C1 segment of cervical spinal cord (tissue), 14 donors: ENCODE measurements at regions not wholly inside any gene's neighbourhood (a gene's known extent, or its start where the extent isn't known, plus 50 kb on each side); places are given as distances from the start of the nearest gene placed in this dataset.
"Not testable (repeated sequence)": the region's sequence is repeated elsewhere in the genome, so short reads cannot be mapped to it uniquely, and the experiment has no call there.

Experiments used
- DNase-seq, 14 donors: peaks; one replicate each; lab custom pipeline; 2025; lab: John Stamatoyannopoulos, UW

GRCh38 chr3:18988614-18989229, 159.6 kb upstream of the KCNH8 start:
- peak in 1 of 14 donors; percentile 5 for DNase-seq

GRCh38 chr3:18987862-18988447, 160.4 kb upstream of the KCNH8 start:
- no peak for DNase-seq

DNA sequence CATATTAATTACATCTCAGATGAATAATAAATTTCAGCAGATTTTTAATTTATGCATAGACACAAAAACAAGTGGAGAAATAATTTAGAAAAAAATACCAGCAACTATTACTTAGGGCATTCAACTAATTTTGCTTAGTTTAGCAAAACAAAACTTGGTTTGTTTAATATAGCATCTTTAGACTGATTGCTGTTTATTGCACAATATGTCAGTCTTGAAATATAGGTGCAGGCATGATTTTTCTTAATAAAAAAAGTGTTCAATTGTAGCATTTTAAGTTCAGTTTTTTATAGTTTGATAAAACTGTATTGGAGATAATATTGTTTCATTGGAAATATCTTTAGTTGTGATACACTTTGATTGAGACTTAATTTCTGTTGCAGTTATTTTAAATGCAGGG, 161.2 kb upstream of the KCNH8 start:
- DNase-seq = no peak

DNA sequence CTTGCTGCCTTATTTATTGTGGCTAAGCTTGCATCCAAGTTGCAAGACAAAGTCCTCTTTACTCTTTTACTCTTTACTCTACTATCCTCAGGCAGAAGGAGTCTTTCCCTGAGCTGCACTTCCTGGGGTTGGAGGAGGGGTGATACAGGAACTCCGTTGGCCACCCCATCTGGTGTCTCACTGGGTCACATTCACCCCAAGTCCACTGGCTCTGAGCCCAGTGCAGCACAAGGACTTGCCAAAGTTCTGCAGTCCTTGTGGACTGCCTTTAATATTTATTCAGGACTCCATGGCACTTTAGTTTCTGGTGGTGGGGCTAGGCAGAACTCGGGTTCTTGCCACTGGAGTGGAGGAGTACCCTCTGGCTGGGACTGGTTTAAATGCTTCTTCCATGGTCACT, 165.4 kb upstream of the KCNH8 start:
- DNase-seq = no peak

DNA sequence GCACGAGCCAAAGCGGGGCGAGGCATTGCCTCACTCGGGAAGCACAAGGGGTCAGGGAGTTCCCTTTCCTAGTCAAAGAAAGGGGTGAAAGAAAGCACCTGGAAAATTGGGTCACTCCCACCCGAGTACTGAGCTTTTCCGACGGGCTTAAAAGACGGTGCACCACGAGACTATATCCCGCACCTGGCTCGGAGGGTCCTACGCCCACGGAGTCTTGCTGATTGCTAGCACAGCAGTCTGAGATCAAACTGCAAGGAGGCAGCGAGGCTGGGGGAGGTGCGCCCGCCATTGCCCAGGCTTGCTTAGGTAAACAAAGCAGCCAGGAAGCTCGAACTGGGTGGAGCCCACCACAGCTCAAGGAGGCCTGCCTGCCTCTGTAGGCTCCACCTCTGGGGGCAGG, 172.2 kb upstream of the KCNH8 start:
- DNase-seq = not testable (repeated sequence)

DNA sequence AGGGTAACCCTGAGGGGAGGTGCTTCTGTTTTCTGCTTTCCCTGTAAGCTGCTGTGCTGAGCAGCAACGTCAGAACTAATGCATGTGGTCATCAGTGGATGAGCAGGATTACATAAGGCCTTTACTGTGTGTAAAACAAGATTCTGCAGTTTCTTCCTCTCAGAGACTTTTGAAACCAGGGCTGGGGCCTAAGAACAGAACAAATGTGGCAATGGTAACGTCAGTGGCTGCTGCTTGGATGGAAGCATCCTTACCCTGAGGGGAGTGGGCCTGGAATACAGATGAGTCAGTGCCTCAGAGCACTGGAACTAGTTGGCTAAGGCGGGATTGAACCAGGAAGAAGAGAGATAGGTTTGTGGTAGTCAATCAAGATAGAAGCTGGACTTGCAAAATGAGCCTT, 180.2 kb upstream of the KCNH8 start:
- DNase-seq = no peak

DNA sequence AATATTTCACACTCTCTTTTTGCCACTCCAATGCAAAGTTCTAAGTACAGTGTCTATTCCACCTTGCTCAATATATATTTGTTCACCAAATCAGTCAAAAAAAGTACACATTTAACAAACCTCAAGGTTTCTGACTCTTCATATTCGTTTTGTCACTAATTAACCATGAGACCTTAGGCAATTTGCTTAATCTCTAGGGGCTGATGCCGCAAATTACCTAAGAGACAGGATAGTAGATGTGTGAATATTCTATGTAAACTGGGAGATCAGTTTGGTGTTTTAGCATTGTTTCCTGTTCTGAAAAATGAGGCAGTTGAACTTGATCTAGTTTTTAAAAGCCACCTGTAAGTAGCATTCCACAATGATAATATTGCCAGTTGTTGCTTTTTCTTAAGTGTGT, 182.5 kb upstream of the KCNH8 start:
- no peak for DNase-seq

GRCh38 chr3:18964640-18965039, 183.7 kb upstream of the KCNH8 start:
- DNase-seq = no peak

DNA sequence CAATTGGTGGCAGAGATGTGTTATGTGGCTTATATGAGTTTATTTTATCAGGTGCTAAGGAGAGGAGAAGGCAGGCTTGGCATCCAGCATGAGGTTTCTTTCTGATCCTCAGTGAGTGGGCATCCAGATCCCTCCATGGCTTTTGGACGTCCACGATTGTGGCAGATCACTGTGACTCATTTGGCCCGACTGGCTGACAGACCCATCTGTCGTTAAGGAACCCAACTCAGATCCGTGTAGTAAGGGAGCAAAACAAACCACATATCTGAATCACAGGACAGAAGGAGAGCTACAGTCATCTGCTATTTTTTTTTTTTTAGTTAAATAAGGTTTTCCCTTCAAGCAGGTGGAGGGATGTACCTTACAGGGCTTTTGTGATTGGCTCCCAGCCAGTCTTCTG, 197.0 kb upstream of the KCNH8 start:
- peak in 2 of 14 donors; percentile 5 to 80 for DNase-seq

DNA sequence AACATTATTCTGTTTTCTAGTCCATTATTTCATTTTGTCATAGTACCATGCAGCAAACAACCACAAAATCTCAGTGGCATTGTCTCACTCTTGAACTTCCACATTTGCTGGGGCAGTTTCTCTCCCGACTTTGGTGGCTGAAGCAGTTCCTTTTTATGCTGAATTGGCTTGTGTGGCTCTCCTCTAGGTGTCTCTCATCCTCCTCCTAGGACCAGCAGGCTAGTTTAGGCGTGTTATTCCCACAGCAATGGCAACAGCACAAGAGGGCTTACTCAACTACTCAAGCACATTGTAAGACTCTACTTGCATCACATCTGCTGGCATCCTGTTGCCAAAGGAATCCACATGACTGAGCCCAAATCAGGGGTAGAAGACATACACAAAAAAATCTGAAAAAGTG, 201.8 kb upstream of the KCNH8 start:
- no peak for DNase-seq

GRCh38 chr3:18937574-18937973, 210.7 kb upstream of the KCNH8 start:
- DNase-seq = no peak

DNA sequence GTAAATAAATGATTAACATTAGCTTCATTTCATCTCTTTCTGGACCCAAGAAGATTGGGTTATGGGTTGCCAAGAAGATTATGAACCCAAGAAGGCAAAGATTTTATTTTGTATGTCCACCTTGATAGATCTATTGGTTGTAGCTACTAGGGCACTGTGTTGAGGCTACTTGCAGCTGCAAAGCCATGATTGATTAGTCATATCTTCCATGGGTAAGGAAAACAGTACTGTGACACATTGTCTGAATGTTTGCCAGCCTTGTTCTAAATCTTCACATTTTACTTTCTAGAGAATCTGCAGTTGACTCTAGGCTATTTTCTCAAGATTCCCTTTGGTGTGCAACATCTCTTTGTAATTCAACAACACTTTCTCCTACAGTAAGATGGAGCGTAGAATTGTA, 229.2 kb upstream of the KCNH8 start:
- DNase-seq = no peak

DNA sequence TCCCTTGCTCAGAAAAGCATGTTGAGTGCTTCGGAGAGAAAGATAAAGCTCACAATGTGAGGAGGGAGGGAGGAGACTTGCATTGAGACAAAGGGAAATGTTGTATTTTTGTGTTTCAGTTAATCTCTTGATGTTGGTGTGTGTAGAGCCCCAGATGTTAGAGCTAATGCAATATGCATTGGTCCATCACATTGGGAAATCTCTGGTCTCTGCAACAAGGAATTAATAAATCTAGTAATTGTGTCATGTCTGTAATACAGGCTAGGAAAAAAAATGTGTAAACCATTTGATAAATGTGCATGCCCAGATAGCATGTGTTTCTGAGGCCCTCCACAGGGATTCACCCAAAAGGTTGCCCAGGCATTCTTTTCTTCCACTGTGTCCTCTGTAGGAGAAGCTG, 230.4 kb upstream of the KCNH8 start:
- no peak for DNase-seq

- DNase-seq = no peak
Measured at GRCh38 chr3:18902081-18902793, 246.1 kb upstream of the KCNH8 start.

DNA sequence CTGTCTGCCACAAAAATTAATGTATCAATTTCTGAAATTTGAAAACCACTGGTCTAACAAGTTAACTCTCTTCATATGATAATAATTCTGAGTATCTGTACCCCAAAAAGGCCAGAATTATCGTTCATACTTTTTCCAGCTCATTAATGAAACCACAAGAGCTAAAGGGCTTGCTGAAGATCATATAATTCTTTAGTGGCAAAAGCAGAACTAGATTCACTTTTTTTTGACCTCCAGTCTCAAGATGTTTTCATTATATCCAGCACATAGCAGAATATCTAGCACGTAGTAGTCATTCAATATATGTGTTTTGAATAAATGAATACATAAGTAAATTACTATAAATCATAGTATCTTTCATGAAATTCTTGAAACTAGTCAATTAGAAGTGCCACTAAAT, 246.7 kb upstream of the KCNH8 start:
- DNase-seq = no peak

DNA sequence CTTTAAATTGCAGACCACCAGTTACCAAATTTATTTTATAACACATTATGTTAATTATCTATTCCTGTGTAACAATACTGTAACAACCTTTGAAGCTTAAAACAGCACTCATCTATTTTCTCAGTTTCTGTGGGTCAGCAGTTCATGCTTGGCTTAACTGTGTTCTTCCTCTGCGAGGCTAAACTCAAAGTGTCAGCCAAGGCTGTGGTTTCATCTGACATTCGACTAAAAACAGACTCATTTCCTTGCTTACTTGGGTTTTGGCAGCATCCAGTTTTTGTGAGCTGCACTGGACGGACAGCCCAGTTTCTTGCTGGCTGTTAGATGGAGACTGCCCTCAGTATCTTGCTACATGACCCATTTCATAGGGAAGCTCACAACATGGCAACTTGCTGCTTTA, 247.3 kb upstream of the KCNH8 start:
- DNase-seq = no peak

DNA sequence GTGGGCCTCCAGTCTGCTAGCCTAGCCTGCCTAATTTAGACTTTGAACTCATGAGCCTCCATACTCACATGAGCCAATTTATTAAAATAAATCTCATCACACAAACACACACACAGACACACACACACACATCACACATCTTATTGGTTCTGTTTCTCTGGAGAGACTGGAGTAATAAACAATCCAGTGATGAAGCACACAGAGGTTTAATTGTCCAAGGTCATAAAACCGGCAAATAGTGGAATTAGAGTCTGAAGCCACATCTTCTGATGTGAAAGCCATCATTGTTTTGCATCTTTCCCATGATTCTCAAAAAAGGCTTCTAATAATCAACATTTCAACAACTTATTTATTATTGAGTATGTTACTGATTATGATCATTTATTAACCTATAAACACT, 249.4 kb upstream of the KCNH8 start:
- DNase-seq = no peak

DNA sequence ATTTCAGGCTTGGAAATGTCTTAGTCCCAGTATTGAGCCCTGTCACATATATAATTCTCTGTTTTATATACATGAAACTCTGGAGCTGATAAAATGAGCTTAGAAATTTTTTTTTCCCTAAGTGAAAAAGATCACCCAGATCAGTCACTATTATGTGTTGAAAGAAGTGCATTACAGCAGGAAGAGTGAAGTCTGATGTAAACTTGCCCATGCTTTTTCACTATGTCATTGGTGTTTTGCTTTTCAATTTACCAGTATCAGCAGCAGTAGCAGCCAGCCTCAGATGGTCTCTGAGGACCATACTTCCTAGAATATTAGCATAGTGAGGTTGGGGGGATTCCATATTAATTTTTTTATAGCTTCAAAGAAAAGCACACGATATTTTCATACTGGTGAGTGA, 255.6 kb upstream of the KCNH8 start:
- DNase-seq = no peak

DNA sequence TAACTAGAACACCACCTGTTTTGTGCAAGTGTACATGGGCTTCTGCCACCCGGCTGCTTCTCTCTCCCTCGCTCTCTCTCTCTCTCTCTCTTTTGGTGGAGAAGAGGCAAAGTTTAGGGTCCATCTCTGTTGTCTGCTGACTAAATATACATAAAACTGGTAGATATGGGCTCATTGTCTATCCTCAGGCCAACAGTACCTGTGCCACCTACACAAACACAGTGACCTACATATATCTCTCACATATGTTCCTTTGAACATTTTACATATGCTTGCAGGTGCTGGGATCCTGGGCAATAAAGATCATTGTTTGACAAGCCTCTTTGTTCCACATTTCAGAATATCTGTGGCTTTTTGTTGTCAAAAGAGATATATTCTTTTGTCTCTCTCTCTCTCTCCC, 256.3 kb upstream of the KCNH8 start:
- DNase-seq = no peak

GRCh38 chr3:18891641-18892040, 256.7 kb upstream of the KCNH8 start:
- no peak for DNase-seq

DNA sequence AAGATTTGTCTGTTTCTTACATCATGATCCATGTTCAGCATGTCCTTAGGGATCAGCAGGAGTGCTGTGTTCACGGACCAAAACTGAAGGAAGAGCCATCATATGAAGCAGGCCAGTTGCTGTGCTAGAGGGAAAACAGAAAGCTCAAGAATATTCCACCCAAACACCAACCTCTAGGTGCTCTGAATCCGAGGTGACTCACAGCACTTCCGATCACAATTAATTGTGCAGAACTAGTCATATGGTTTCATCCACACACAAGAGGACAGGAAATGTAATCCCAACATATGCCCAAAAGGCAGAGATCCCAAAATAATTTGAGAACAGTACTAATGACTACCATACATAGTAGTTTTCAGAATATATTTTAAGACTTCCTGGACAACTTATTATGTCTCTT, 257.9 kb upstream of the KCNH8 start:
- DNase-seq = no peak

- DNase-seq = no peak
Measured at GRCh38 chr3:18888819-18889218, 259.5 kb upstream of the KCNH8 start.

GRCh38 chr3:18888370-18888769, 259.9 kb upstream of the KCNH8 start:
- no peak for DNase-seq
